GM12864 (cell line): ENCODE measurements at regions not wholly inside any gene's neighbourhood (a gene's known extent, or its start where the extent isn't known, plus 50 kb on each side); places are given as distances from the start of the nearest gene placed in this dataset.

ENCODE experiments used
- DNase-seq: peaks from one replicate; pipeline ENCODE4 v3.0.0-alpha.2; 2011; ENCODE audit warnings: low read depth
- H3K4me3 ChIP-seq: 2 replicates; pipeline ENCODE4 v1.5.1; 2011; ENCODE audit warnings: mild to moderate bottlenecking, low read depth, low read length, control low read depth
- CTCF ChIP-seq: IDR thresholded peaks from 2 replicates; pipeline ENCODE4 v1.5.1; 2011; ENCODE audit warnings: low read depth, mild to moderate bottlenecking, moderate library complexity, low read length, control low read depth, inconsistent platforms; ENCODE audit errors: missing control alignments

GRCh38 chr20:23246717-23247664, 103.6 kb upstream of the NXT1 start:
- no peak for TF ChIP-seq CTCF
- H3K4me3 ChIP-seq: no peak overlapping the region
- DNase-seq: no peak

- DNase-seq: peak; percentile 30
- H3K4me3 ChIP-seq: no peak overlapping the region
- TF ChIP-seq CTCF: peak; percentile 85
Observed at GRCh38 chr20:23245553-23246181, 104.9 kb upstream of the NXT1 start.

GRCh38 chr20:23244916-23245552, 105.6 kb upstream of the NXT1 start:
- no peak overlapping the region for H3K4me3 ChIP-seq
- no peak for TF ChIP-seq CTCF
- no peak for DNase-seq

GRCh38 chr20:23244156-23244915, 106.3 kb upstream of the NXT1 start:
- H3K4me3 ChIP-seq: no peak overlapping the region
- DNase-seq: no peak
- no peak for TF ChIP-seq CTCF

GRCh38 chr20:23243791-23244155, 106.8 kb upstream of the NXT1 start:
- no peak for TF ChIP-seq CTCF
- no peak for DNase-seq
- H3K4me3 ChIP-seq: no peak overlapping the region

- H3K4me3 ChIP-seq: no peak overlapping the region
- DNase-seq: no peak
- no peak for TF ChIP-seq CTCF
Observed at GRCh38 chr20:23242556-23243180, 107.9 kb upstream of the NXT1 start.
